Osteoblast (primary cell): ENCODE measurements at regions not wholly inside any gene's neighbourhood (a gene's known extent, or its start where the extent isn't known, plus 50 kb on each side); places are given as distances from the start of the nearest gene placed in this dataset.
"Not testable (repeated sequence)": the region's sequence is repeated elsewhere in the genome, so short reads cannot be mapped to it uniquely, and the experiment has no call there.

Experiments used
- DNase-seq: peaks from one replicate; pipeline ENCODE4 v3.0.0; 2011; ENCODE audit warnings: low spot score, mixed read lengths; ENCODE audit not compliant: insufficient read length; ENCODE audit errors: missing footprints
- H2AFZ ChIP-seq: 2 replicates; pipeline ENCODE4 v1.6.0; 2011; ENCODE audit warnings: mild to moderate bottlenecking, low read length
- H3K27ac ChIP-seq: 2 replicates; pipeline ENCODE4 v1.5.1; 2011; ENCODE audit warnings: mild to moderate bottlenecking, low read depth, low read length, moderate library complexity
- H3K27me3 ChIP-seq: 2 replicates; pipeline ENCODE4 v1.6.0; 2012; ENCODE audit warnings: mild to moderate bottlenecking, control low read depth, inconsistent platforms, low read length, moderate library complexity; ENCODE audit not compliant: insufficient read depth
- H3K36me3 ChIP-seq: 2 replicates; pipeline ENCODE4 v1.5.1; 2011; ENCODE audit warnings: mild to moderate bottlenecking, low read length, control low read depth, moderate library complexity; ENCODE audit not compliant: insufficient read depth
- H3K4me1 ChIP-seq: 2 replicates; pipeline ENCODE4 v1.5.1; 2011; ENCODE audit warnings: mild to moderate bottlenecking, low read length, control low read depth, moderate library complexity; ENCODE audit not compliant: insufficient read depth
- H3K4me2 ChIP-seq: 2 replicates; pipeline ENCODE4 v1.6.0; 2011; ENCODE audit warnings: mild to moderate bottlenecking, low read length; ENCODE audit not compliant: insufficient read depth
- H3K4me3 ChIP-seq: fragments of 200-600 bp; sonication (generic); 3 replicates; pipeline ENCODE4 v1.5.1; 2012; ENCODE audit warnings: mild to moderate bottlenecking, low read length, inconsistent platforms; ENCODE audit not compliant: insufficient read depth
- H3K79me2 ChIP-seq: 2 replicates; pipeline ENCODE4 v1.6.0; 2012; ENCODE audit warnings: mild to moderate bottlenecking, low read length, control low read depth, inconsistent platforms; ENCODE audit not compliant: insufficient read depth
- H3K9me3 ChIP-seq: 2 replicates; pipeline ENCODE4 v1.5.1; 2011; ENCODE audit warnings: low read depth, low read length, control low read depth
- H4K20me1 ChIP-seq: 2 replicates; pipeline ENCODE4 v1.6.0; 2012; ENCODE audit warnings: mild to moderate bottlenecking, low read length, control low read depth; ENCODE audit not compliant: insufficient read depth
- CTCF ChIP-seq: IDR thresholded peaks from 2 replicates; pipeline ENCODE4 v1.5.1; 2011; ENCODE audit warnings: mild to moderate bottlenecking, low read depth, low read length, moderate library complexity; ENCODE audit errors: extremely low read depth

DNA sequence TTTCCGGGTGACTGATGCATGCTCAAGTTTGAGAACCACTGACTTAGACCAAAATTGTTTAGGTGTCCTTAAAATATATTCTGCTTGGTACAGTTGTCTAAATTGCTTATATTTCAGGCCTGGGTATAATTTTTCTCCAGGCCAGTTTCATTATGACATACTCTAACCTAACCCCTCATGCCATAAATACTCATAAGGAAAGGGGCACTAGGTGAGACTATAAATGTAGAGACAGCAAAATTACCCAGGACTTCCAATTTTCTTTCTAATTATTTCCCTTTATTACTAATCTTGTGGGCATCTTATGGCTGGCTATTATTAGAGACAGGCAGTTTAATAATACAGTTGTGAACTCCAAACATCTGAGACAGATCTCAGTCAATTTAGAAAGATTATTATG is 150.2 kb downstream of the RRAGB start:
- Histone ChIP-seq H3K9me3 (no peaks in the 10 kb centered on the region), H3K4me3 (no peak overlapping the region), H3K79me2 (no peaks in the 10 kb centered on the region), H3K27me3 (no peaks in the 10 kb centered on the region), H3K27ac (no peak overlapping the region), H4K20me1 (no peaks in the 10 kb centered on the region), H3K4me2 (no peak overlapping the region), H3K36me3 (no peaks in the 10 kb centered on the region), H3K4me1 (no peaks in the 10 kb centered on the region), H2AFZ (no peak overlapping the region)
- no peak for TF ChIP-seq CTCF
- no peak for DNase-seq

GRCh38 chrX:55874807-55875206 is 157.3 kb downstream of the RRAGB start:
- H4K20me1 ChIP-seq: no peaks in the 10 kb centered on the region
- no peak overlapping the region for H3K4me2 ChIP-seq
- TF ChIP-seq CTCF: no peak
- no peaks in the 10 kb centered on the region for H3K4me1 ChIP-seq
- no peak for DNase-seq
- H3K9me3 ChIP-seq: no peaks in the 10 kb centered on the region
- H3K27ac ChIP-seq: no peak overlapping the region
- H3K27me3 ChIP-seq: no peaks in the 10 kb centered on the region
- no peaks in the 10 kb centered on the region for H3K79me2 ChIP-seq
- H2AFZ ChIP-seq: no peak overlapping the region
- H3K4me3 ChIP-seq: no peak overlapping the region
- H3K36me3 ChIP-seq: no peaks in the 10 kb centered on the region

- H3K79me2 ChIP-seq, H3K4me3 ChIP-seq, H3K27me3 ChIP-seq, H3K9me3 ChIP-seq, H4K20me1 ChIP-seq, H3K27ac ChIP-seq, H3K4me1 ChIP-seq, H2AFZ ChIP-seq, H3K36me3 ChIP-seq, H3K4me2 ChIP-seq, DNase-seq: not testable (repeated sequence)
These were observed 166.0 kb downstream of the RRAGB start for GRCh38 chrX:55883541-55883940.

DNA sequence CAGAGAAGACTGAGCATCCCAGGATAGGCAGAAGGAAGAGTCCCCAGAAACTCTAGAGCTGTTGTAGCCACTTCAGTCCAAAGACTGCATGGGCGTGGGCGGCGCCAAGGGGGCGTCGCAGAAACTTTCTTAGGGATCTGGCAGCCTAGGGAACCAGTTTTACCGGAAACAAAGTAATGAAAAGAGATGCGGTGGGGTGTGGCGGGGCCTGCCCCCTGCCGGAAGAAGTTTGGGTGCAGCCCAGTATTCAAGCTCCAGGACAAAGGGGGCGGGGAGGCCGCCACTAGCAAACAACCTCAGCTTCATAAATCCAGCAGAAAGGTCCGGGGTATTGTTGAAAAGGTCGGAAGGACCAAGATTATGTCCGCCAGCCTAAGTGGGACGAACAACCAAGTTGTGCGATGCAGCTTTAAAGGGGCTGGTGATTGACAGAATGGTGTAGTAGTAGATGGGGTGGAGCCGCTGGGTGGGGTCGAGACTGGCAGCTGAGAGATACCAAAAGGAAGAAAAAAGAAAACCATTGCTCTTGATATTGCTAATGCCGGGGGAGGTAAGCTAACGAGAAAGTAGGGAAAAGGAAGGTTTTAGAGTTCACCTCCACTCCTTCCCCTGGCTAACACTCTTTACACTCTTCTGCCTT is 190.5 kb downstream of the RRAGB start:
- Histone ChIP-seq H3K36me3 (no peaks in the 10 kb centered on the region), H2AFZ (peak overlapping the region; percentile 93), H3K27ac (no peak overlapping the region), H3K27me3 (no peaks in the 10 kb centered on the region), H4K20me1 (no peaks in the 10 kb centered on the region), H3K79me2 (no peaks in the 10 kb centered on the region), H3K9me3 (no peaks in the 10 kb centered on the region), H3K4me3 (peak overlapping the region; percentile 72), H3K4me2 (peak overlapping the region; percentile 78), H3K4me1 (no peaks in the 10 kb centered on the region)
- peak; percentile 23 for TF ChIP-seq CTCF
- peak; percentile 22 for DNase-seq
